Ishikawa (cell line): ENCODE measurements at regions not wholly inside any gene's neighbourhood (a gene's known extent, or its start where the extent isn't known, plus 50 kb on each side); places are given as distances from the start of the nearest gene placed in this dataset.

Experiments
- CEBPB ChIP-seq: IDR thresholded peaks from 2 replicates; pipeline ENCODE4 v1.6.1; 2012
- CREB1 ChIP-seq: IDR thresholded peaks from 2 replicates; pipeline ENCODE4 v1.6.1; 2012; ENCODE audit warnings: low read depth
- EGR1 ChIP-seq: IDR thresholded peaks from 2 replicates; pipeline ENCODE4 v1.6.1; 2012
- EP300 ChIP-seq: IDR thresholded peaks from 2 replicates; pipeline ENCODE4 v1.6.1; 2012; ENCODE audit warnings: borderline replicate concordance
- FOXM1 ChIP-seq: IDR thresholded peaks from 2 replicates; pipeline ENCODE4 v1.6.1; 2012; ENCODE audit warnings: low read depth, borderline replicate concordance
- MAX ChIP-seq: IDR thresholded peaks from 2 replicates; pipeline ENCODE4 v1.6.1; 2012
- NFIC ChIP-seq: IDR thresholded peaks from 2 replicates; pipeline ENCODE4 v1.6.1; 2012
- RAD21 ChIP-seq: IDR thresholded peaks from 2 replicates; pipeline ENCODE4 v1.6.1; 2012; ENCODE audit warnings: low read depth
- REST ChIP-seq: IDR thresholded peaks from 2 replicates; pipeline ENCODE4 v1.6.1; 2012; ENCODE audit warnings: low read depth, mild to moderate bottlenecking
- TAF1 ChIP-seq: IDR thresholded peaks from 2 replicates; pipeline ENCODE4 v1.6.1; 2012; ENCODE audit warnings: low read depth, mild to moderate bottlenecking
- TCF12 ChIP-seq: IDR thresholded peaks from 2 replicates; pipeline ENCODE4 v1.6.1; 2012; ENCODE audit warnings: low read depth
- TEAD4 ChIP-seq: IDR thresholded peaks from 2 replicates; pipeline ENCODE4 v1.6.1; 2012
- USF1 ChIP-seq: IDR thresholded peaks from 2 replicates; pipeline ENCODE4 v1.6.1; 2012
- YY1 ChIP-seq: IDR thresholded peaks from 2 replicates; pipeline ENCODE4 v1.6.1; 2012; ENCODE audit warnings: low read depth
- ZBTB7A ChIP-seq: IDR thresholded peaks from 2 replicates; pipeline ENCODE4 v1.6.1; 2012; ENCODE audit warnings: low read depth

GRCh38 chr10:113982769-113983168 lies 60.9 kb upstream of the ADRB1 start:
- TF ChIP-seq CEBPB (no peak), TEAD4 (peak; percentile 77), TCF12 (peak; percentile 63; the same call in 1 of the 2 replicates), FOXM1 (no peak; the same call in 1 of the 2 replicates), ZBTB7A (0 out of 2 replicates have a peak, but pooled peaks have one; percentile 36), NFIC (0 out of 2 replicates have a peak, but pooled peaks have one; percentile 12), MAX (0 out of 2 replicates have a peak, but pooled peaks have one; percentile 16)

- no peak for TF ChIP-seq RAD21
- no peak for TF ChIP-seq REST
- TF ChIP-seq USF1, result no peak
- TF ChIP-seq NFIC, result no peak
- TF ChIP-seq TEAD4, result no peak
- TF ChIP-seq TAF1, result no peak
- no peak for TF ChIP-seq EGR1
Observed at GRCh38 chr10:113983552-113983951, 60.1 kb upstream of the ADRB1 start.

- no peak for TF ChIP-seq CREB1
Observed at GRCh38 chr10:113985297-113985844, 58.3 kb upstream of the ADRB1 start.

GRCh38 chr10:113986316-113986715 lies 57.4 kb upstream of the ADRB1 start:
- TF ChIP-seq YY1, result no peak

GRCh38 chr10:113987156-113987555 lies 56.5 kb upstream of the ADRB1 start:
- TF ChIP-seq FOXM1 (no peak), RAD21 (no peak), TCF12 (no peak), TAF1 (no peak), CEBPB (no peak), EGR1 (no peak)

GRCh38 chr10:113987805-113988204 lies 55.9 kb upstream of the ADRB1 start:
- TF ChIP-seq MAX (no peak), CEBPB (peak; percentile 97)

- TF ChIP-seq ZBTB7A (no peak), TAF1 (no peak), CEBPB (no peak), EP300 (no peak), TEAD4 (no peak), REST (no peak), YY1 (no peak), NFIC (no peak), EGR1 (no peak), FOXM1 (no peak), USF1 (no peak), TCF12 (no peak), MAX (no peak), CREB1 (no peak), RAD21 (no peak)
Observed at GRCh38 chr10:113988535-113988934, 55.1 kb upstream of the ADRB1 start.
